IPS-18a (cell line): ENCODE measurements at regions not wholly inside any gene's neighbourhood (a gene's known extent, or its start where the extent isn't known, plus 50 kb on each side); places are given as distances from the start of the nearest gene placed in this dataset.

ENCODE experiments used
- H3K27ac ChIP-seq: one replicate; pipeline ENCODE4 v1.5.1; 2013; ENCODE audit warnings: low read length
- H3K27me3 ChIP-seq: one replicate; pipeline ENCODE4 v1.6.1; 2013; ENCODE audit warnings: mild to moderate bottlenecking, low read length; ENCODE audit not compliant: control insufficient read depth, insufficient read depth
- H3K36me3 ChIP-seq: one replicate; pipeline ENCODE4 v1.6.1; 2013; ENCODE audit warnings: low read depth, low read length; ENCODE audit not compliant: control insufficient read depth
- H3K4me1 ChIP-seq: one replicate; pipeline ENCODE4 v1.6.1; 2013; ENCODE audit warnings: low read depth, low read length; ENCODE audit not compliant: control insufficient read depth
- H3K4me3 ChIP-seq: one replicate; pipeline ENCODE4 v1.5.1; 2013; ENCODE audit warnings: low read length
- H3K9ac ChIP-seq: one replicate; pipeline ENCODE4 v1.6.1; 2013; ENCODE audit warnings: mild to moderate bottlenecking, low read length, moderate library complexity
- H3K9me3 ChIP-seq: one replicate; pipeline ENCODE4 v1.6.1; 2013; ENCODE audit warnings: low read depth, low read length; ENCODE audit not compliant: control insufficient read depth

DNA sequence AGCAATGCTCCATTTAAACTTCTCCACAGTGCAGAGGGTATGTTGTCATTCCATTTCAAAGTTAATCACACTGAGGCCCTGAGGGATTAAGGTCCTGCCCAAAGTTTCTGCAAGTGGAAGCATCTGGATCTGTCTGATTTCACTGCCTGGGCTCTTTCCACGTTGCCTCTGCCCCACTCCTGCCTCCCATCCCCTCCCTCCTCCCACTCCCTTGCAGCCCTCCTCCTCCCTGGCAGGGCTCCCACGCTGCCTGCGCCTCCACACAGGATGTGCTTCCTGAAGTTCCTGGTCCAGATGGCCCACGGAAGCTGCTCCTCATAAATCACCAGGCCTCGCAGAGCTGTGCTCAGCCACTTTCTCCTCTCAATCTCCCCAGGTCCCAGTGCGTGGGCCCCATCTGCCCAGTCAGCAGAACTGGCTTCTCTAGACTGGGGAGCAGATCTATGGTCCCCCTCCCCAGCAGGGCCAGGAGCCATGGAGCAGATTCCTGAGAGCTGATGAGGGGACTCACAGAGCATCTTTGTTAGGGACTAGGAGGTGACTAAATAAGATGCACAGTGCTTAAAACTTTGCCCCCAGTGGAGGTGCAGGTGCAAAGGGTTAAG is 65.4 kb upstream of the MAFB start:
- no peak overlapping the region for H3K9ac ChIP-seq
- H3K4me3 ChIP-seq: no peak overlapping the region
- H3K9me3 ChIP-seq: no peaks in the 10 kb centered on the region
- H3K27me3 ChIP-seq: no peaks in the 10 kb centered on the region
- H3K4me1 ChIP-seq: peaks cover 7% of the 10 kb centered on the region
- no peak overlapping the region for H3K27ac ChIP-seq
- no peaks in the 10 kb centered on the region for H3K36me3 ChIP-seq

DNA sequence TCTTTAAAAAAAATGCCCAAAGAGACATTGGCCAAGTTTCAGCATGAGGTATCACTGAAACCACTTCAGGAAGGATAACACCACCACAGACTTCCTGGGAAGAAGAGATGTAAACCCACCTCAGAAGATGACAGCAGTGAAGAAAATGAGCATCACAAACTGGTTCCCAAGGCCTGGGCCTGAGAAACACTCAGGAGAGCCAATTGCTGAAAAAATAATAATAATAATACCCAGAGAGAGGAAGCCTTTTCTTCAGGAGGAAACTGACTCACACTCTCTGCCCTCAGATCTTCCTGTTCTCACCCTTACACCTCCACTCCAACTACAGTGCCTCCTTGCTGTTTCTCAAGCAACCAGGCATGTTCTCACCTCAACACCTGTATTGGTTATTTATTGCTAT is 68.1 kb upstream of the MAFB start:
- H3K4me1 ChIP-seq: peaks cover 7% of the 10 kb centered on the region
- no peaks in the 10 kb centered on the region for H3K36me3 ChIP-seq
- no peaks in the 10 kb centered on the region for H3K27me3 ChIP-seq
- H3K9me3 ChIP-seq: no peaks in the 10 kb centered on the region
- no peak overlapping the region for H3K27ac ChIP-seq
- no peak overlapping the region for H3K4me3 ChIP-seq
- H3K9ac ChIP-seq: no peak overlapping the region

GRCh38 chr20:40758790-40759189 is 69.8 kb upstream of the MAFB start:
- Histone ChIP-seq H3K4me3 (no peak overlapping the region), H3K27ac (no peak overlapping the region), H3K9me3 (no peaks in the 10 kb centered on the region), H3K9ac (no peak overlapping the region), H3K36me3 (no peaks in the 10 kb centered on the region), H3K27me3 (no peaks in the 10 kb centered on the region), H3K4me1 (peaks cover 7% of the 10 kb centered on the region)

GRCh38 chr20:40760399-40760798 is 71.4 kb upstream of the MAFB start:
- Histone ChIP-seq H3K27ac (no peak overlapping the region), H3K4me3 (no peak overlapping the region), H3K36me3 (no peaks in the 10 kb centered on the region), H3K4me1 (peaks cover 7% of the 10 kb centered on the region), H3K9ac (no peak overlapping the region), H3K9me3 (no peaks in the 10 kb centered on the region), H3K27me3 (no peaks in the 10 kb centered on the region)

- no peaks in the 10 kb centered on the region for H3K36me3 ChIP-seq
- peaks cover 4% of the 10 kb centered on the region for H3K4me1 ChIP-seq
- H3K4me3 ChIP-seq: no peak overlapping the region
- no peaks in the 10 kb centered on the region for H3K9me3 ChIP-seq
- no peak overlapping the region for H3K9ac ChIP-seq
- H3K27me3 ChIP-seq: no peaks in the 10 kb centered on the region
- H3K27ac ChIP-seq: no peak overlapping the region
These were observed 74.7 kb upstream of the MAFB start for GRCh38 chr20:40763646-40764295.

- Histone ChIP-seq H3K36me3 (no peaks in the 10 kb centered on the region), H3K27ac (no peak overlapping the region), H3K4me3 (no peak overlapping the region), H3K9ac (no peak overlapping the region), H3K27me3 (no peaks in the 10 kb centered on the region), H3K9me3 (no peaks in the 10 kb centered on the region), H3K4me1 (no peaks in the 10 kb centered on the region)
These were observed 76.9 kb upstream of the MAFB start for GRCh38 chr20:40765814-40766480.

DNA sequence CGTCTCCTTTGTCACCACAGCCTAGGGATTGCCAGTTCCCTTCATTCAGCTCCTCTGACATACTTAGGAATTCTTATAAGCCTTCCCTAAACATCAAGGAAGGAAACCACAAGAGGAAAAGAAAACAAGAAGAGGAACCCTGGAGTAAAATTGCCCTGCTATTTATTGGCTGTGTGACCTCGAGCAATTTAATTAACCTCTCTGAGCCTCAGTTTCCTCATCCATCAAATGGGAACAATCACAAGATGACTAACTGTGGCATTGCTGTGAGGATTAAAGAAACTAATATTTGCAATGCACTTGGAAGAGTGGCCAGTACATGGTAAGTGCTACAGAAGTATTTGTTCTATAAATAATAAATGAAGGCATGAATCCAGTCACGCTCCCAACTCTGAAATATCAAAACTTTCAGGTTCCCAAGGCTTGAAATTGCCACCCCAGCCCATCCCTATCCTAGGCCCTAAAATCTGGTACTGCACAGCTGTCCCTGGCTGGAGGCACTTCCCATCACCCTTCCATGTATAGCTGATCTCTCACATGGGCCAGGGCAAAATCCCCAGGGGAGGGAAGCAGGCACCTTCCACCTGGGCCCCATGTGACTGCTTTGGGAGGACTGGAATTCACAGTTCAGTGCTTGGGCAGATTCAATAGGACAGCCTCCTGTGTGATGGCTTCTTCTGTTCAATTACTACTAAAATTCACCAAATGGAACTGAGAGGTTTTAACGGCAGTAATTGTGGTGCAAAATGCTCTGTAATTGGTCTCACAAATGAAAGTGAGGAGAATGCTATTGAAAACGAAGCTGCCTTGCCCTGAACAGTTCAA is 78.0 kb upstream of the MAFB start:
- Histone ChIP-seq H3K9ac (no peak overlapping the region), H3K4me3 (no peak overlapping the region), H3K27me3 (no peaks in the 10 kb centered on the region), H3K4me1 (no peaks in the 10 kb centered on the region), H3K36me3 (no peaks in the 10 kb centered on the region), H3K9me3 (no peaks in the 10 kb centered on the region), H3K27ac (no peak overlapping the region)

GRCh38 chr20:40767615-40767924 is 78.5 kb upstream of the MAFB start:
- Histone ChIP-seq H3K36me3 (no peaks in the 10 kb centered on the region), H3K9me3 (no peaks in the 10 kb centered on the region), H3K4me3 (no peak overlapping the region), H3K27me3 (no peaks in the 10 kb centered on the region), H3K27ac (no peak overlapping the region), H3K9ac (no peak overlapping the region), H3K4me1 (no peaks in the 10 kb centered on the region)

DNA sequence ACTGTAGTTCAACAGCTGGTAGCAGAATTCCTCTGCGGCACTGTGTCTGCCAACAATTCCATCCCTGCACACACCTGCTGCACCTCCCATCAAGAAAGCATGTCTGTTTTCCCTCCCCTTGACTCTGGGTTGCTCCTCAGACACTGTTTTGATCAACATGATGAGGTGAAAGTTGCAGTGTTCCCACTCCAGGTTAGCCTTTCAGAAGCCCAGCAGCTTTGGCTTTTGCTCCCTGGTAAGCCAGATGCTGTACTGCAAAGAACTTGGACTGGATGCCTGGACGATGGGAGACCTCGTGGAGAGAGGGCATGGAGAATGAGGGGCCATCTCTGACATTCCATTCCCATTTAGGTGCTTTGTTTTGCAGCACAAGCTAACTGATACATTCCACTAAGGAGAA is 79.1 kb upstream of the MAFB start:
- Histone ChIP-seq H3K27ac (no peak overlapping the region), H3K9ac (no peak overlapping the region), H3K36me3 (no peaks in the 10 kb centered on the region), H3K9me3 (no peaks in the 10 kb centered on the region), H3K4me1 (no peaks in the 10 kb centered on the region), H3K4me3 (no peak overlapping the region), H3K27me3 (no peaks in the 10 kb centered on the region)

DNA sequence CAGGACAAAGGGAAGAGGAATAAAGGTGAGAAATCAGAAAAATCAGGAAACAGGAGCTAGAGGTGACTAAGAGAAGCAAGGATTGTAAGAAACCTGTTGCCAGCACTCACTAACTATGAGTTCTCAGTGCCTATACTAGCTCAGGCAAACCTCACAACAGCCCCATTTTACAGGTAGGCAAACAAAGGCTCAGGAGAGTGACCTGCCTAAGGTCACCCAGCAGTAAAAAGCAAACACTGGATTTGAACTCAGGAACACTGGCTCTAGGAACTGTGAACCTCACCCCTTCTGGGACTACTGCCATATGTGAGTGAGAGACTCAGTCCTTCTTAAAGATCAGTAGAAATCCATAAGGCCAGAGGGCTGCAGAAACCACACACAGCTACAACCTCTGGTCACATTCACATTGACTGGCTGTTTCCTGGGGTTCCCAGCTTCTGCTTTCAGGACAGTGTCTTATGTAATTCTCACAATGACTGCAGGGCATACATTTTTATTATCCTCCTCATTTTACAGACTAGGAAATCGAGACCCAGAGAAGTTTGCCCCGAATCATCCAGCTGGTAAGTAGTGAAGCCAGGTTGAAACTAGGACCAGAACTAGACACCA is 80.7 kb upstream of the MAFB start:
- H3K36me3 ChIP-seq: no peaks in the 10 kb centered on the region
- H3K9me3 ChIP-seq: no peaks in the 10 kb centered on the region
- H3K9ac ChIP-seq: no peak overlapping the region
- H3K27me3 ChIP-seq: no peaks in the 10 kb centered on the region
- H3K4me3 ChIP-seq: no peak overlapping the region
- H3K27ac ChIP-seq: no peak overlapping the region
- no peaks in the 10 kb centered on the region for H3K4me1 ChIP-seq

DNA sequence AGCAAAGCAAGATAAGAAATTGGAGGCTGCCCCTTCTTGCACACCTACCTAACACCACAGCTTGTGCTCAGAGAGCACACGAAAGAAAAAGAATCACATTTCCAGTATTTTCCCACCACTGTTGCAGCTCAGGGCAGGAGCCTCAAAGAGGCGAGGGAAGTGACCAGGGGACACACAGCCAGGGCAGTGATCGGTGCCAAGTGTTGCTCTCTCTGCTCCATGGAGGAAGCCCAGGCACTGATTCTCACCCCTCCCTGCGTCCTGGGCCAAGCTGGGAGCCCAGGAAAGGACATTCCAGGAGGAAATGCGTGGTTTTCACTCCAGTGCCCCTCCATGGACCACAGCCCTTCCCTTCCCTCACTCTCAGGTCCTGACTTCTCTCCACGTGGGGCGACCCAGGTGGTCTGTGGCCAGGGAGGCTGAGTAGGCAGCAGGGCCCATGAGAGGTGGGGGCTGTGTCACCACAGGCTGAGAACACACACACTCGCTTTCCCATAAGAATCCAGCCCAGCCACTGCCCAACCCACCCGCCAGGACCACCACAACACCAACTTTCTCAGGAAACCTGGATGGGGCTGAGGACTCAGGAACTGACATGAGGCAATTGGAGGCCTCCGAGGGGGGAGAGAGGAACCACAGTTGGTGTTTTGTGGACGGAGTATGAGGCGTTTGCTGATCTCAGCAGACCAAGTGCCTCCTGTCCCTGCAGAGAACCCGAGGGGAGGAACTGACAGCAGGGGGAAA is 81.7 kb upstream of the MAFB start:
- H3K27me3 ChIP-seq: no peaks in the 10 kb centered on the region
- H3K9me3 ChIP-seq: no peaks in the 10 kb centered on the region
- H3K4me1 ChIP-seq: no peaks in the 10 kb centered on the region
- no peak overlapping the region for H3K4me3 ChIP-seq
- no peak overlapping the region for H3K9ac ChIP-seq
- no peaks in the 10 kb centered on the region for H3K36me3 ChIP-seq
- no peak overlapping the region for H3K27ac ChIP-seq
